HUES48 (cell line): ENCODE measurements at regions not wholly inside any gene's neighbourhood (a gene's known extent, or its start where the extent isn't known, plus 50 kb on each side); places are given as distances from the start of the nearest gene placed in this dataset.

Experiments used
- H3K27ac ChIP-seq: one replicate; pipeline ENCODE4 v1.7.0; 2013; ENCODE audit warnings: low read depth, low read length, inconsistent platforms
- H3K27me3 ChIP-seq: 2 replicates; pipeline ENCODE4 v1.6.1; 2013; ENCODE audit warnings: mild to moderate bottlenecking, low read length; ENCODE audit not compliant: control insufficient read depth, insufficient read depth
- H3K36me3 ChIP-seq: 2 replicates; pipeline ENCODE4 v1.6.1; 2013; ENCODE audit warnings: low read length; ENCODE audit not compliant: control insufficient read depth, insufficient read depth
- H3K4me1 ChIP-seq: 2 replicates; pipeline ENCODE4 v1.6.1; 2013; ENCODE audit warnings: mild to moderate bottlenecking, low read length; ENCODE audit not compliant: control insufficient read depth, insufficient read depth
- H3K4me3 ChIP-seq: 2 replicates; pipeline ENCODE4 v1.5.1; 2013; ENCODE audit warnings: mild to moderate bottlenecking, low read depth, low read length
- H3K9ac ChIP-seq: 2 replicates; pipeline ENCODE4 v1.6.1; 2013; ENCODE audit warnings: mild to moderate bottlenecking, low read depth, low read length, moderate library complexity
- H3K9me3 ChIP-seq: 2 replicates; pipeline ENCODE4 v1.6.1; 2013; ENCODE audit warnings: low read length; ENCODE audit not compliant: control insufficient read depth, insufficient read depth

GRCh38 chr16:35221482-35222185, 1762.2 kb downstream of the TP53TG3F start:
- H3K27me3 ChIP-seq = no peaks in the 10 kb centered on the region
- no peak overlapping the region for H3K9ac ChIP-seq
- no peaks in the 10 kb centered on the region for H3K4me1 ChIP-seq
- H3K27ac ChIP-seq = no peak overlapping the region
- no peak overlapping the region for H3K4me3 ChIP-seq
- no peaks in the 10 kb centered on the region for H3K36me3 ChIP-seq
- H3K9me3 ChIP-seq = peaks cover 66% of the 10 kb centered on the region

- Histone ChIP-seq H3K4me3 (no peak overlapping the region), H3K36me3 (no peaks in the 10 kb centered on the region), H3K9ac (no peak overlapping the region), H3K27ac (no peak overlapping the region), H3K4me1 (no peaks in the 10 kb centered on the region), H3K27me3 (no peaks in the 10 kb centered on the region), H3K9me3 (peaks cover 86% of the 10 kb centered on the region)
These were observed 1775.3 kb downstream of the TP53TG3F start for GRCh38 chr16:35234679-35235078.

GRCh38 chr16:35239561-35239960, 1780.1 kb downstream of the TP53TG3F start:
- Histone ChIP-seq H3K4me1 (no peaks in the 10 kb centered on the region), H3K4me3 (no peak overlapping the region), H3K36me3 (no peaks in the 10 kb centered on the region), H3K9me3 (peaks cover 99% of the 10 kb centered on the region), H3K9ac (no peak overlapping the region), H3K27me3 (no peaks in the 10 kb centered on the region), H3K27ac (no peak overlapping the region)

- Histone ChIP-seq H3K9me3 (peaks cover 97% of the 10 kb centered on the region), H3K4me3 (no peak overlapping the region), H3K9ac (no peak overlapping the region), H3K36me3 (no peaks in the 10 kb centered on the region), H3K4me1 (no peaks in the 10 kb centered on the region), H3K27me3 (no peaks in the 10 kb centered on the region), H3K27ac (no peak overlapping the region)
These were observed 1789.6 kb downstream of the TP53TG3F start for GRCh38 chr16:35249051-35249450.

GRCh38 chr16:35252356-35252936, 1793.0 kb downstream of the TP53TG3F start:
- H3K27ac ChIP-seq = no peak overlapping the region
- no peaks in the 10 kb centered on the region for H3K27me3 ChIP-seq
- H3K4me1 ChIP-seq = no peaks in the 10 kb centered on the region
- no peak overlapping the region for H3K4me3 ChIP-seq
- H3K36me3 ChIP-seq = no peaks in the 10 kb centered on the region
- peaks cover 97% of the 10 kb centered on the region for H3K9me3 ChIP-seq
- H3K9ac ChIP-seq = no peak overlapping the region

- Histone ChIP-seq H3K36me3 (no peaks in the 10 kb centered on the region), H3K27ac (no peak overlapping the region), H3K9ac (no peak overlapping the region), H3K4me1 (no peaks in the 10 kb centered on the region), H3K4me3 (no peak overlapping the region; the same call in 1 of the 2 replicates), H3K9me3 (peaks cover 97% of the 10 kb centered on the region), H3K27me3 (no peaks in the 10 kb centered on the region)
These were observed 1795.9 kb downstream of the TP53TG3F start for GRCh38 chr16:35255186-35255803.

GRCh38 chr16:35255816-35256215, 1796.4 kb downstream of the TP53TG3F start:
- H3K27me3 ChIP-seq = no peaks in the 10 kb centered on the region
- no peaks in the 10 kb centered on the region for H3K4me1 ChIP-seq
- H3K27ac ChIP-seq = no peak overlapping the region
- H3K9me3 ChIP-seq = peaks cover 97% of the 10 kb centered on the region
- H3K4me3 ChIP-seq = no peak overlapping the region
- H3K36me3 ChIP-seq = no peaks in the 10 kb centered on the region
- H3K9ac ChIP-seq = no peak overlapping the region

- Histone ChIP-seq H3K4me1 (no peaks in the 10 kb centered on the region), H3K27me3 (no peaks in the 10 kb centered on the region), H3K9ac (no peak overlapping the region), H3K9me3 (peaks cover 99% of the 10 kb centered on the region), H3K27ac (no peak overlapping the region), H3K4me3 (no peak overlapping the region), H3K36me3 (no peaks in the 10 kb centered on the region)
These were observed 1799.0 kb downstream of the TP53TG3F start for GRCh38 chr16:35258381-35258780.

- H3K27ac ChIP-seq = no peak overlapping the region
- H3K9ac ChIP-seq = no peak overlapping the region
- H3K4me3 ChIP-seq = no peak overlapping the region
- H3K9me3 ChIP-seq = peaks cover 82% of the 10 kb centered on the region
- H3K27me3 ChIP-seq = no peaks in the 10 kb centered on the region
- no peaks in the 10 kb centered on the region for H3K36me3 ChIP-seq
- H3K4me1 ChIP-seq = no peaks in the 10 kb centered on the region
These were observed 1836.4 kb downstream of the TP53TG3F start for GRCh38 chr16:35295856-35296255.

- Histone ChIP-seq H3K4me3 (no peak overlapping the region), H3K9me3 (peaks cover 92% of the 10 kb centered on the region), H3K4me1 (no peaks in the 10 kb centered on the region), H3K9ac (no peak overlapping the region), H3K36me3 (no peaks in the 10 kb centered on the region), H3K27me3 (no peaks in the 10 kb centered on the region), H3K27ac (no peak overlapping the region)
These were observed 1837.7 kb downstream of the TP53TG3F start for GRCh38 chr16:35296962-35297653.
